ENCODE measurements at regions not wholly inside any gene's neighbourhood (a gene's known extent, or its start where the extent isn't known, plus 50 kb on each side); places are given as distances from the start of the nearest gene placed in this dataset.

GRCh38 chr12:24307716-24308335 lies 358.4 kb upstream of the SOX5 start:
- H2AFZ ChIP-seq (ENCODE audit: low read depth, low read length), result no peak overlapping the region
- no peak overlapping the region for H3K27ac ChIP-seq (ENCODE audit: insufficient read depth, low read depth, low read length)
- intact Hi-C loops (cut with micrococcal nuclease) (no loop called here), dilution Hi-C loops (cut with MboI; ENCODE audit: extremely low pct_ligation_motif_present, low sequenced_read_pairs) (no loop called here)
- FAIRE-seq, result no peak
- no peak overlapping the region for H3K9ac ChIP-seq (replicated peaks; ENCODE audit: extremely low read depth, insufficient read depth, low read length)
- H3K36me3 ChIP-seq (ENCODE audit: control insufficient read depth in 2 of 2, extremely low read depth in 1 of 2, insufficient read depth in 2 of 2, low read length in 2 of 2), result no peaks in the 10 kb centered on the region
- no peak overlapping the region for H3K4me3 ChIP-seq (replicated peaks in 1 of 3; ENCODE audit: insufficient read depth in 1 of 3, low read depth in 1 of 3, low read length in 3 of 3)
- TF ChIP-seq CTCF (IDR thresholded peaks at IDR 0.05; ENCODE audit: extremely low read depth in 1 of 2, insufficient read depth in 1 of 2, low read depth in 1 of 2, low read length in 2 of 2) (no peak), JUN (IDR thresholded peaks at IDR 0.05; ENCODE audit: borderline replicate concordance, insufficient read depth, insufficient read length, low read depth) (no peak), POLR2A (IDR thresholded peaks at IDR 0.05; ENCODE audit: low read depth, low read length) (no peak), FOS (IDR thresholded peaks at IDR 0.05; ENCODE audit: borderline replicate concordance, insufficient read depth, low read length) (no peak), EZH2 (IDR thresholded peaks at IDR 0.05; ENCODE audit: borderline replicate concordance, low read depth, low read length, severe bottlenecking) (no peak), POLR2AphosphoS5 (IDR thresholded peaks at IDR 0.05; ENCODE audit: insufficient read depth, low read depth, low read length) (no peak), GATA2 (IDR thresholded peaks at IDR 0.05; ENCODE audit: insufficient read depth, insufficient read length, low read depth, low read length) (no peak), MYC (IDR thresholded peaks at IDR 0.05; ENCODE audit: low read depth, low read length) (no peak)
- TF ChIP-seq, protein P1, sequence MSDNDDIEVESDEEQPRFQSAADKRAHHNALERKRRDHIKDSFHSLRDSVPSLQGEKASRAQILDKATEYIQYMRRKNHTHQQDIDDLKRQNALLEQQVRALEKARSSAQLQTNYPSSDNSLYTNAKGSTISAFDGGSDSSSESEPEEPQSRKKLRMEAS (IDR thresholded peaks at IDR 0.05; ENCODE audit: insufficient read depth, insufficient read length), result no peak
- no peaks in the 10 kb centered on the region for H4K20me1 ChIP-seq (replicated peaks; ENCODE audit: control insufficient read depth, extremely low read depth, insufficient read depth, low read length)
- POLR2A ChIA-PET, result no interaction called here
- BruUV-seq (replicated peaks), result no TSS peak
- no peaks in the 10 kb centered on the region for H3K9me3 ChIP-seq (replicated peaks; ENCODE audit: control insufficient read depth, insufficient read depth, low read length)
- no peaks in the 10 kb centered on the region for H3K27me3 ChIP-seq (ENCODE audit: control insufficient read depth in 2 of 2, insufficient read depth in 2 of 2, low read length in 2 of 2)
- H3K79me2 ChIP-seq (ENCODE audit: control insufficient read depth, insufficient read depth, low read length), result no peaks in the 10 kb centered on the region
- DNase-seq (ENCODE audit: low read depth, low spot score), result no peak
- CTCF ChIA-PET, result interaction anchor here (1.5 to 1.6 kb wide), 2 partner anchors 9 to 21 kb away, joined by 3 to 4 read pairs; no protein-coding TSS in a partner anchor
- H3K4me2 ChIP-seq (ENCODE audit: insufficient read depth, low read length), result no peak overlapping the region
- no peaks in the 10 kb centered on the region for H3K4me1 ChIP-seq (ENCODE audit: control insufficient read depth, extremely low read depth, insufficient read depth, low read length)
- H3K9me1 ChIP-seq (replicated peaks; ENCODE audit: control insufficient read depth, extremely low read depth, insufficient read depth, low read length), result no peaks in the 10 kb centered on the region
